ENCODE measurements at regions not wholly inside any gene's neighbourhood (a gene's known extent, or its start where the extent isn't known, plus 50 kb on each side); places are given as distances from the start of the nearest gene placed in this dataset.

GRCh38 chr18:22846697-22847096 lies 86.4 kb upstream of the RBBP8 start:
- Histone ChIP-seq H3K4me3 (ENCODE audit: low read depth, low read length) (no peak overlapping the region), H3K36me3 (replicated peaks) (no peaks in the 10 kb centered on the region), H3K27ac (no peak overlapping the region), H3K27me3 (replicated peaks) (no peaks in the 10 kb centered on the region)
- DNase-seq, result no peak
- no peak for TF ChIP-seq CTCF (IDR thresholded peaks at IDR 0.05; ENCODE audit: low read depth, low read length, missing control alignments)
- in situ Hi-C loops (cut with HindIII; ENCODE audit: low pct_ligation_motif_present, low sequenced_read_pairs), result no loop called here

GRCh38 chr18:22847392-22847791 lies 85.7 kb upstream of the RBBP8 start:
- H3K27ac ChIP-seq, result no peak overlapping the region
- no peaks in the 10 kb centered on the region for H3K27me3 ChIP-seq (replicated peaks)
- DNase-seq, result no peak

GRCh38 chr18:22847867-22848451 lies 85.2 kb upstream of the RBBP8 start:
- no peak overlapping the region for H3K4me3 ChIP-seq (ENCODE audit: low read depth, low read length)
- H3K27ac ChIP-seq, result no peak overlapping the region
- no peaks in the 10 kb centered on the region for H3K27me3 ChIP-seq (replicated peaks)
- no peak for DNase-seq
- H3K36me3 ChIP-seq (replicated peaks), result no peaks in the 10 kb centered on the region
- no peak for TF ChIP-seq CTCF (IDR thresholded peaks at IDR 0.05; ENCODE audit: low read depth, low read length, missing control alignments)
- in situ Hi-C loops (cut with HindIII; ENCODE audit: low pct_ligation_motif_present, low sequenced_read_pairs), result no loop called here

More at GRCh38 chr18:22847392-22847791, 85.7 kb upstream of the RBBP8 start:
- TF ChIP-seq CTCF (IDR thresholded peaks at IDR 0.05; ENCODE audit: low read depth, low read length, missing control alignments), result no peak
- in situ Hi-C loops (cut with HindIII; ENCODE audit: low pct_ligation_motif_present, low sequenced_read_pairs), result no loop called here
- H3K36me3 ChIP-seq (replicated peaks), result no peaks in the 10 kb centered on the region
- no peak overlapping the region for H3K4me3 ChIP-seq (ENCODE audit: low read depth, low read length)

GRCh38 chr18:22848615-22849014 lies 84.5 kb upstream of the RBBP8 start:
- DNase-seq, result peak; percentile 23
- in situ Hi-C loops (cut with HindIII; ENCODE audit: low pct_ligation_motif_present, low sequenced_read_pairs), result no loop called here
- no peak for TF ChIP-seq CTCF (IDR thresholded peaks at IDR 0.05; ENCODE audit: low read depth, low read length, missing control alignments)
- no peaks in the 10 kb centered on the region for H3K27me3 ChIP-seq (replicated peaks)
- H3K36me3 ChIP-seq (replicated peaks), result no peaks in the 10 kb centered on the region
- no peak overlapping the region for H3K4me3 ChIP-seq (ENCODE audit: low read depth, low read length)
- no peak overlapping the region for H3K27ac ChIP-seq

- H3K27me3 ChIP-seq (replicated peaks), result peaks cover 16% of the 10 kb centered on the region
- H3K36me3 ChIP-seq (replicated peaks), result no peaks in the 10 kb centered on the region
- no peak for TF ChIP-seq CTCF (IDR thresholded peaks at IDR 0.05; ENCODE audit: low read depth, low read length, missing control alignments)
- in situ Hi-C loops (cut with HindIII; ENCODE audit: low pct_ligation_motif_present, low sequenced_read_pairs), result no loop called here
- no peak overlapping the region for H3K27ac ChIP-seq
- DNase-seq, result no peak
- H3K4me3 ChIP-seq (ENCODE audit: low read depth, low read length), result no peak overlapping the region
Measured at GRCh38 chr18:22856870-22857269, 76.3 kb upstream of the RBBP8 start.

GRCh38 chr18:22858121-22858520 lies 75.0 kb upstream of the RBBP8 start:
- in situ Hi-C loops (cut with HindIII; ENCODE audit: low pct_ligation_motif_present, low sequenced_read_pairs), result no loop called here
- Histone ChIP-seq H3K4me3 (ENCODE audit: low read depth, low read length) (no peak overlapping the region), H3K36me3 (replicated peaks) (no peaks in the 10 kb centered on the region), H3K27me3 (replicated peaks) (peaks cover 16% of the 10 kb centered on the region), H3K27ac (no peak overlapping the region)
- no peak for TF ChIP-seq CTCF (IDR thresholded peaks at IDR 0.05; ENCODE audit: low read depth, low read length, missing control alignments)
- no peak for DNase-seq
